ENCODE measurements at regions not wholly inside any gene's neighbourhood (a gene's known extent, or its start where the extent isn't known, plus 50 kb on each side); places are given as distances from the start of the nearest gene placed in this dataset.

GRCh38 chr7:97461596-97461995, 270.3 kb upstream of the TAC1 start (continued):
- no peak for TF ChIP-seq HDGF (IDR thresholded peaks at IDR 0.05)
- TF ChIP-seq MTA3 (IDR thresholded peaks at IDR 0.05; ENCODE audit: borderline replicate concordance, low read length) = no peak
- TF ChIP-seq WRNIP1 (IDR thresholded peaks at IDR 0.05; ENCODE audit: borderline replicate concordance, low read depth, low read length) = no peak
- no peak for TF ChIP-seq ZBED1 (IDR thresholded peaks at IDR 0.05; ENCODE audit: borderline replicate concordance)
- no peak for TF ChIP-seq ZZZ3 (IDR thresholded peaks at IDR 0.05; ENCODE audit: control insufficient read depth, insufficient read length, low read depth)
- TF ChIP-seq MTA2 (IDR thresholded peaks at IDR 0.05; ENCODE audit: low read depth) = no peak
- TF ChIP-seq MAX (IDR thresholded peaks at IDR 0.05; ENCODE audit: low read depth, low read length) = no peak
- TF ChIP-seq, protein P1, sequence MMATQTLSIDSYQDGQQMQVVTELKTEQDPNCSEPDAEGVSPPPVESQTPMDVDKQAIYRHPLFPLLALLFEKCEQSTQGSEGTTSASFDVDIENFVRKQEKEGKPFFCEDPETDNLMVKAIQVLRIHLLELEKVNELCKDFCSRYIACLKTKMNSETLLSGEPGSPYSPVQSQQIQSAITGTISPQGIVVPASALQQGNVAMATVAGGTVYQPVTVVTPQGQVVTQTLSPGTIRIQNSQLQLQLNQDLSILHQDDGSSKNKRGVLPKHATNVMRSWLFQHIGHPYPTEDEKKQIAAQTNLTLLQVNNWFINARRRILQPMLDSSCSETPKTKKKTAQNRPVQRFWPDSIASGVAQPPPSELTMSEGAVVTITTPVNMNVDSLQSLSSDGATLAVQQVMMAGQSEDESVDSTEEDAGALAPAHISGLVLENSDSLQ (IDR thresholded peaks at IDR 0.05) = no peak
- TF ChIP-seq IKZF2 (IDR thresholded peaks at IDR 0.05) = no peak

DNA sequence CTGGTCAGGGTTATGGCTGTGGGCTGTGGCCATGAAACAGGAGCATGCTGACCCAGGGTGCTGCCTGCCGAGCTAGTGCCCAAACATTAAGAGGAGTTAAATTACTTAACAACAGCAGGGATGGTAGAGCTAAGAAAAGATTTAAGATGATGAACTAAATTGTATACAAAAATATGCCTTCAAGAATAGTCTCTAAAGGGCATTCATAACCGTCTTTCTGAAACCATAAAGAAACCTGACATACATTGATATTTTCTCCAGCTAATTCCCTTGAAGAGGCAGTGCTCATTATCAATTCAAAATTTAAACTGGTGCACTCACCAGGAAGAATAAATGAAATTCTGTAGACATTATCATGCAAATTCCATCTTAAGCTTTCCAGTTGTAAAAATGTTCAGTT, 265.8 kb upstream of the TAC1 start:
- SMC1A ChIA-PET (ENCODE audit: uncharacterized antibody, unreplicated experiment) = no interaction called here
- H3K9me3 ChIP-seq (replicated peaks; ENCODE audit: control insufficient read depth, insufficient read depth, low read length) = no peaks in the 10 kb centered on the region; the same call in 2 of the 3 replicates
- POLR2A ChIA-PET = no interaction called here
- no peak overlapping the region for H3K9ac ChIP-seq (ENCODE audit: control insufficient read depth, insufficient read depth, low read length)
- no peak overlapping the region for H3K4me3 ChIP-seq
- in situ Hi-C loops (cut with MboI) = no loop called here
- RAD21 ChIA-PET (ENCODE audit: unreplicated experiment) = no interaction called here
- no peaks in the 10 kb centered on the region for H3K36me3 ChIP-seq (ENCODE audit: control insufficient read depth in 2 of 2, insufficient read depth in 2 of 2, low read length in 1 of 2)
- WGBS (ENCODE audit: insufficient coverage, insufficient replicate concordance, low lambda C conversion rate, missing lambda C conversion rate) = 38% methylated on average over 2 of the region's 2 CpGs
- BruUV-seq (replicated peaks) = no TSS peak
- CTCF ChIA-PET = no interaction called here
- no peak overlapping the region for H3K4me2 ChIP-seq (ENCODE audit: control insufficient read depth, insufficient read depth)
- H4K20me1 ChIP-seq (ENCODE audit: control insufficient read depth, insufficient read depth) = no peaks in the 10 kb centered on the region; the same call in 1 of the 2 replicates
- H2AFZ ChIP-seq (ENCODE audit: control insufficient read depth, low read depth, low read length) = no peak overlapping the region
- H3K79me2 ChIP-seq (ENCODE audit: control insufficient read depth, insufficient read depth, low read length) = no peaks in the 10 kb centered on the region
- FAIRE-seq (no peak), DNase-seq (ENCODE audit: low read depth, low spot score) (no peak), ATAC-seq (no peak)
- intact Hi-C loops (cut with micrococcal nuclease; ENCODE audit: unreplicated experiment) = no loop called here
- H3K27ac ChIP-seq (ENCODE audit: control insufficient read depth, insufficient read depth) = no peak overlapping the region
- H3K4me1 ChIP-seq (ENCODE audit: control insufficient read depth, insufficient read depth, low read length) = no peaks in the 10 kb centered on the region
- no peaks in the 10 kb centered on the region for H3K27me3 ChIP-seq (replicated peaks in 1 of 2; ENCODE audit: control insufficient read depth in 2 of 2, insufficient read depth in 2 of 2, low read length in 1 of 2)
- TF ChIP-seq PRDM15 (CRISPR knock-in tag; IDR thresholded peaks at IDR 0.05) (no peak), SUPT20H (IDR thresholded peaks at IDR 0.05; ENCODE audit: borderline replicate concordance, control insufficient read depth, low read depth, low read length) (no peak), KLF5 (IDR thresholded peaks at IDR 0.05; ENCODE audit: partially characterized antibody) (no peak), SRF (IDR thresholded peaks at IDR 0.05; ENCODE audit: low read depth in 2 of 2, low read length in 2 of 2) (no peak), FOXM1 (IDR thresholded peaks at IDR 0.05; ENCODE audit: low read depth, low read length) (no peak), MEF2B (IDR thresholded peaks at IDR 0.05; ENCODE audit: partially characterized antibody, poor library complexity, severe bottlenecking) (no peak), ZSCAN29 (IDR thresholded peaks at IDR 0.05) (no peak), BHLHE40 (IDR thresholded peaks at IDR 0.05; ENCODE audit: borderline replicate concordance in 1 of 2, low read depth in 2 of 2, low read length in 1 of 2) (no peak)
- TF ChIP-seq, protein P2, sequence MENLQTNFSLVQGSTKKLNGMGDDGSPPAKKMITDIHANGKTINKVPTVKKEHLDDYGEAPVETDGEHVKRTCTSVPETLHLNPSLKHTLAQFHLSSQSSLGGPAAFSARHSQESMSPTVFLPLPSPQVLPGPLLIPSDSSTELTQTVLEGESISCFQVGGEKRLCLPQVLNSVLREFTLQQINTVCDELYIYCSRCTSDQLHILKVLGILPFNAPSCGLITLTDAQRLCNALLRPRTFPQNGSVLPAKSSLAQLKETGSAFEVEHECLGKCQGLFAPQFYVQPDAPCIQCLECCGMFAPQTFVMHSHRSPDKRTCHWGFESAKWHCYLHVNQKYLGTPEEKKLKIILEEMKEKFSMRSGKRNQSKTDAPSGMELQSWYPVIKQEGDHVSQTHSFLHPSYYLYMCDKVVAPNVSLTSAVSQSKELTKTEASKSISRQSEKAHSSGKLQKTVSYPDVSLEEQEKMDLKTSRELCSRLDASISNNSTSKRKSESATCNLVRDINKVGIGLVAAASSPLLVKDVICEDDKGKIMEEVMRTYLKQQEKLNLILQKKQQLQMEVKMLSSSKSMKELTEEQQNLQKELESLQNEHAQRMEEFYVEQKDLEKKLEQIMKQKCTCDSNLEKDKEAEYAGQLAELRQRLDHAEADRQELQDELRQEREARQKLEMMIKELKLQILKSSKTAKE (IDR thresholded peaks at IDR 0.05; ENCODE audit: low read depth, poor library complexity, severe bottlenecking) = no peak

Data from GM12878 (cell line).